ENCODE measurements at regions not wholly inside any gene's neighbourhood (a gene's known extent, or its start where the extent isn't known, plus 50 kb on each side); places are given as distances from the start of the nearest gene placed in this dataset.
"Not testable (repeated sequence)": the region's sequence is repeated elsewhere in the genome, so short reads cannot be mapped to it uniquely, and the experiment has no call there.

DNA sequence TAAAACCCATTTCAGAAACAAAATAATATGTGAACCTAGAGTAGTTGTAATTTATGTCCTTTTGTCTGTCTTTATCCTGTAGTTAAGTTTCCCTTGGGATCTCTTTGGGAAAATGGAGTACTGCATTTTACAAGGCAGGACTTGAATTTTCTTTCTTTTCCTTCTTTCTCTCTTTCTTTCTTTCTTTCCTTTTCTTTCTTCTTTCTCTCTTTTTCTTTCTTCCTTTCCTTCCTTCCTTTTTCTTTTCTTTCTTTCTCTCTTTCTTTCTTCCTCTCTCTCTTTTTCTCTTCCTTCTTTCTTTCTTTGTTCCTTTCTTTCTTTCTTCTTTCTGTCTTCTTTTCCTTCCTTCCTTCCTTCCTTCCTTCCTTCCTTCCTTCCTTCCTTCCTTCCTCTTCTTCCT, 126.6 kb upstream of the NOTCH2NLA start:
- TF ChIP-seq, protein P1, sequence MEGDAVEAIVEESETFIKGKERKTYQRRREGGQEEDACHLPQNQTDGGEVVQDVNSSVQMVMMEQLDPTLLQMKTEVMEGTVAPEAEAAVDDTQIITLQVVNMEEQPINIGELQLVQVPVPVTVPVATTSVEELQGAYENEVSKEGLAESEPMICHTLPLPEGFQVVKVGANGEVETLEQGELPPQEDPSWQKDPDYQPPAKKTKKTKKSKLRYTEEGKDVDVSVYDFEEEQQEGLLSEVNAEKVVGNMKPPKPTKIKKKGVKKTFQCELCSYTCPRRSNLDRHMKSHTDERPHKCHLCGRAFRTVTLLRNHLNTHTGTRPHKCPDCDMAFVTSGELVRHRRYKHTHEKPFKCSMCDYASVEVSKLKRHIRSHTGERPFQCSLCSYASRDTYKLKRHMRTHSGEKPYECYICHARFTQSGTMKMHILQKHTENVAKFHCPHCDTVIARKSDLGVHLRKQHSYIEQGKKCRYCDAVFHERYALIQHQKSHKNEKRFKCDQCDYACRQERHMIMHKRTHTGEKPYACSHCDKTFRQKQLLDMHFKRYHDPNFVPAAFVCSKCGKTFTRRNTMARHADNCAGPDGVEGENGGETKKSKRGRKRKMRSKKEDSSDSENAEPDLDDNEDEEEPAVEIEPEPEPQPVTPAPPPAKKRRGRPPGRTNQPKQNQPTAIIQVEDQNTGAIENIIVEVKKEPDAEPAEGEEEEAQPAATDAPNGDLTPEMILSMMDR (IDR thresholded peaks at IDR 0.05) = not testable (repeated sequence)
- TF ChIP-seq ZFX (IDR thresholded peaks at IDR 0.05; ENCODE audit: borderline replicate concordance) = not testable (repeated sequence)
